Upper lobe of right lung (tissue), 1 donor: ENCODE measurements at regions not wholly inside any gene's neighbourhood (a gene's known extent, or its start where the extent isn't known, plus 50 kb on each side); places are given as distances from the start of the nearest gene placed in this dataset.
A peak's percentile ranks its signal among the peaks of the same experiment; 100 is the strongest.

ENCODE experiments used
- ATAC-seq: fragments of 200-7000 bp; cut with Tn5 transposase; one replicate; pipeline ENCODE4 v1.9.1; 2020; ENCODE audit warnings: mild to moderate bottlenecking, moderate library complexity
- DNase-seq: peaks from one replicate; pipeline ENCODE4 v3.0.0-alpha.2; 2020
- H3K27ac ChIP-seq: fragments of 200-600 bp; one replicate; pipeline ENCODE4 v1.8.0; 2022
- H3K27me3 ChIP-seq: fragments of 200-600 bp; one replicate; pipeline ENCODE4 v1.8.0; 2022; ENCODE audit warnings: mild to moderate bottlenecking
- H3K36me3 ChIP-seq: fragments of 200-600 bp; one replicate; pipeline ENCODE4 v1.8.0; 2022
- H3K4me1 ChIP-seq: fragments of 200-600 bp; one replicate; pipeline ENCODE4 v1.8.0; 2022
- H3K4me3 ChIP-seq: fragments of 200-600 bp; one replicate; pipeline ENCODE4 v1.8.0; 2022; ENCODE audit warnings: mild to moderate bottlenecking
- H3K9me3 ChIP-seq: fragments of 200-600 bp; one replicate; pipeline ENCODE4 v1.8.0; 2022
- CTCF ChIP-seq: fragments of 200-600 bp; IDR thresholded peaks from one replicate; pipeline ENCODE4 v1.8.0; 2022; ENCODE audit warnings: antibody characterized with exemption
- intact Hi-C: fragments of 100-400 bp; cut with DNase I; formaldehyde crosslinking; loops from one replicate; pipeline ENCODE4 v1.11.0; 2022
- donor health status: DM: no; HTN: yes; CAD: no; lungs with severe emphysema.

- Histone ChIP-seq H3K4me3 (no peak overlapping the region), H3K27me3 (no peaks in the 10 kb centered on the region), H3K9me3 (no peaks in the 10 kb centered on the region), H3K4me1 (no peaks in the 10 kb centered on the region), H3K27ac (no peak overlapping the region), H3K36me3 (no peaks in the 10 kb centered on the region)
- no peak for TF ChIP-seq CTCF
- ATAC-seq: peak; percentile 41
- DNase-seq: no peak
- intact Hi-C loops: no loop called here
Measured at GRCh38 chr1:165060285-165060793, 296.2 kb downstream of the LMX1A start.

GRCh38 chr1:165057956-165058355 is 298.6 kb downstream of the LMX1A start:
- intact Hi-C loops: no loop called here
- H3K36me3 ChIP-seq: no peaks in the 10 kb centered on the region
- no peak overlapping the region for H3K4me3 ChIP-seq
- TF ChIP-seq CTCF: no peak
- DNase-seq (no peak), ATAC-seq (no peak)
- no peaks in the 10 kb centered on the region for H3K4me1 ChIP-seq
- H3K9me3 ChIP-seq: no peaks in the 10 kb centered on the region
- H3K27me3 ChIP-seq: no peaks in the 10 kb centered on the region
- H3K27ac ChIP-seq: no peak overlapping the region

GRCh38 chr1:165056914-165057313 is 299.6 kb downstream of the LMX1A start:
- no peak for TF ChIP-seq CTCF
- H3K27me3 ChIP-seq: no peaks in the 10 kb centered on the region
- DNase-seq (no peak), ATAC-seq (no peak)
- H3K4me3 ChIP-seq: no peak overlapping the region
- H3K27ac ChIP-seq: no peak overlapping the region
- intact Hi-C loops: no loop called here
- no peaks in the 10 kb centered on the region for H3K9me3 ChIP-seq
- H3K4me1 ChIP-seq: no peaks in the 10 kb centered on the region
- H3K36me3 ChIP-seq: no peaks in the 10 kb centered on the region

GRCh38 chr1:165055581-165055980 is 300.9 kb downstream of the LMX1A start:
- intact Hi-C loops: no loop called here
- Histone ChIP-seq H3K36me3 (no peaks in the 10 kb centered on the region), H3K4me1 (no peaks in the 10 kb centered on the region), H3K27ac (no peak overlapping the region), H3K9me3 (no peaks in the 10 kb centered on the region), H3K4me3 (no peak overlapping the region), H3K27me3 (no peaks in the 10 kb centered on the region)
- ATAC-seq (no peak), DNase-seq (no peak)
- TF ChIP-seq CTCF: no peak

GRCh38 chr1:165054627-165055026 is 301.9 kb downstream of the LMX1A start:
- H3K4me3 ChIP-seq: no peak overlapping the region
- no peaks in the 10 kb centered on the region for H3K27me3 ChIP-seq
- intact Hi-C loops: no loop called here
- no peak overlapping the region for H3K27ac ChIP-seq
- ATAC-seq (no peak), DNase-seq (no peak)
- no peak for TF ChIP-seq CTCF
- H3K9me3 ChIP-seq: no peaks in the 10 kb centered on the region
- no peaks in the 10 kb centered on the region for H3K36me3 ChIP-seq
- H3K4me1 ChIP-seq: no peaks in the 10 kb centered on the region

- Histone ChIP-seq H3K27me3 (no peaks in the 10 kb centered on the region), H3K27ac (no peak overlapping the region), H3K36me3 (no peaks in the 10 kb centered on the region), H3K4me3 (no peak overlapping the region), H3K4me1 (no peaks in the 10 kb centered on the region), H3K9me3 (no peaks in the 10 kb centered on the region)
- TF ChIP-seq CTCF: no peak
- ATAC-seq: no peak
- intact Hi-C loops: no loop called here
- DNase-seq: no peak
Measured at GRCh38 chr1:165053351-165053750, 303.2 kb downstream of the LMX1A start.
